H1 (cell line): ENCODE measurements at regions not wholly inside any gene's neighbourhood (a gene's known extent, or its start where the extent isn't known, plus 50 kb on each side); places are given as distances from the start of the nearest gene placed in this dataset.

Experiments used
- CBX5 ChIP-seq: fragments of 300-800, 300-1000 bp; sonication (generic); IDR thresholded peaks from 2 replicates; pipeline ENCODE4 v1.7.1; 2016; ENCODE audit warnings: antibody characterized with exemption, low read length, low read depth
- GABPA ChIP-seq: IDR thresholded peaks from 2 replicates; pipeline ENCODE4 v1.6.1; 2011; ENCODE audit warnings: mild to moderate bottlenecking, low read length, moderate library complexity, borderline replicate concordance; ENCODE audit not compliant: insufficient read depth
- POLR2A ChIP-seq, 2 experiments: IDR thresholded peaks; 1 replicate in 1 of 2; 2 replicates in 1 of 2; pipeline ENCODE4 v1.6.1; 2011; ENCODE audit warnings: low read depth in 2 of 2, low read length in 2 of 2, mild to moderate bottlenecking in 2 of 2; ENCODE audit errors: control extremely low read depth in 1 of 2
- POLR2AphosphoS5 ChIP-seq: IDR thresholded peaks from 2 replicates; pipeline ENCODE4 v1.6.1; 2011; ENCODE audit warnings: low read depth, low read length
- TAF1 ChIP-seq: IDR thresholded peaks from 2 replicates; pipeline ENCODE4 v1.6.1; 2011; ENCODE audit warnings: mild to moderate bottlenecking, low read depth, low read length
- TF ChIP-seq, protein P1 (sequence below), 3 experiments: IDR thresholded peaks; 1 replicate in 2 of 3; 2 replicates in 1 of 3; pipeline versions ENCODE4 v1.5.1 to v1.6.1; 2011; ENCODE audit warnings: low read length in 3 of 3, mild to moderate bottlenecking in 3 of 3, inconsistent platforms in 2 of 3, low read depth in 1 of 3, moderate library complexity in 1 of 3; ENCODE audit not compliant: insufficient read depth in 1 of 3; ENCODE audit errors: control extremely low read depth in 1 of 3

DNA sequence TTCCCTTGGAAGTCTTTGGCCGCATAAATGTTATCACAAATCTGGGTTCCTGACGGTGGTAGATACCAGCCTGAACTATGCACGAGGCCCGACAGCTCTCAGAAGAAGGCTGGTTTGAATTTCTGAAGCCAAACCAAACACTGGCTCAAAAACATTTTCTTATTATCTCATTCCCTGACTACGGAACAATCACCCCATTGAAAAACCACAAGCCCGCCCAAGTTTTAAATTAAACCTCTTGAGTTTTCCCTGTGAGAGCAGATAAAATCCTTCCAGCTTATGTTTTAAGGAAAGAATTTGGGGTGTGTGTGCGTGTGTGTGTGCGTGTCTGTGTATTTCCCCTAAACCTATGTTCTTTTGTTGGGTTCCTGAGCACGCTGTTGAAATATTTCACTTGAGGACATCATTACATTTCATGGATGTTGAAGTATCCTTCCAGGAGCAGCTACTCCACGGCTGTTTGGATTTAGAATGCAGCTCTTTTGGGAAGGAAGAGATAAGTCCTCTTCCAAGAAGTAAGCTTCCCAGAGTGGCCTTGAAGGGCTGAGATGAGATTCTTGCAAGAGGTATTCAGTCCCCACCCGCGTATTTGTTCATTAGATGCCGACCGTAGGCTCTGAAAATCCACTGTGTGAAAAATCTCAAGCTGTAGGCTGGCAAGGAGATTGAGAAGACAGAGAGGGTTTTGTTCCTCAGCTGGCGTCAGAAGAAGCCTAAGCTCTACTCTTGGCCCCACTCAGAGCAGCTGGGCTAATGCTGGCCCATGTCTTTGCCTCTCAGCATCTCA, 131.0 kb upstream of the NCOR2 start:
- TF ChIP-seq POLR2A (IDR thresholded peaks at IDR 0.05; ENCODE audit: control extremely low read depth in 1 of 2, low read depth in 2 of 2, low read length in 2 of 2), result no peak
- TF ChIP-seq POLR2AphosphoS5, result no peak
- TF ChIP-seq, protein P1, sequence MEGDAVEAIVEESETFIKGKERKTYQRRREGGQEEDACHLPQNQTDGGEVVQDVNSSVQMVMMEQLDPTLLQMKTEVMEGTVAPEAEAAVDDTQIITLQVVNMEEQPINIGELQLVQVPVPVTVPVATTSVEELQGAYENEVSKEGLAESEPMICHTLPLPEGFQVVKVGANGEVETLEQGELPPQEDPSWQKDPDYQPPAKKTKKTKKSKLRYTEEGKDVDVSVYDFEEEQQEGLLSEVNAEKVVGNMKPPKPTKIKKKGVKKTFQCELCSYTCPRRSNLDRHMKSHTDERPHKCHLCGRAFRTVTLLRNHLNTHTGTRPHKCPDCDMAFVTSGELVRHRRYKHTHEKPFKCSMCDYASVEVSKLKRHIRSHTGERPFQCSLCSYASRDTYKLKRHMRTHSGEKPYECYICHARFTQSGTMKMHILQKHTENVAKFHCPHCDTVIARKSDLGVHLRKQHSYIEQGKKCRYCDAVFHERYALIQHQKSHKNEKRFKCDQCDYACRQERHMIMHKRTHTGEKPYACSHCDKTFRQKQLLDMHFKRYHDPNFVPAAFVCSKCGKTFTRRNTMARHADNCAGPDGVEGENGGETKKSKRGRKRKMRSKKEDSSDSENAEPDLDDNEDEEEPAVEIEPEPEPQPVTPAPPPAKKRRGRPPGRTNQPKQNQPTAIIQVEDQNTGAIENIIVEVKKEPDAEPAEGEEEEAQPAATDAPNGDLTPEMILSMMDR (IDR thresholded peaks at IDR 0.05; ENCODE audit: control extremely low read depth in 1 of 3, insufficient read depth in 1 of 3, low read depth in 1 of 3, low read length in 3 of 3), result no peak
- TF ChIP-seq CBX5, result no peak
- TF ChIP-seq TAF1, result no peak
- no peak for TF ChIP-seq GABPA
